IPS DF 6.9 (cell line): ENCODE measurements at regions not wholly inside any gene's neighbourhood (a gene's known extent, or its start where the extent isn't known, plus 50 kb on each side); places are given as distances from the start of the nearest gene placed in this dataset.

Experiments used
- DNase-seq: peaks from one replicate; pipeline ENCODE4 v3.0.0-alpha.2; 2013; ENCODE audit warnings: low read depth, low spot score
- H3K27ac ChIP-seq: one replicate; pipeline ENCODE4 v1.5.1; 2013; ENCODE audit warnings: low read length, control low read depth
- H3K27me3 ChIP-seq: 2 replicates; pipeline ENCODE4 v1.6.1; 2013; ENCODE audit warnings: mild to moderate bottlenecking, low read length; ENCODE audit not compliant: control insufficient read depth, insufficient read depth
- H3K36me3 ChIP-seq: 2 replicates; pipeline ENCODE4 v1.6.1; 2013; ENCODE audit warnings: low read length; ENCODE audit not compliant: control insufficient read depth, insufficient read depth
- H3K4me1 ChIP-seq: 2 replicates; pipeline ENCODE4 v1.6.1; 2013; ENCODE audit warnings: low read length; ENCODE audit not compliant: control insufficient read depth, insufficient read depth
- H3K4me3 ChIP-seq: 2 replicates; pipeline ENCODE4 v1.5.1; 2013; ENCODE audit warnings: mild to moderate bottlenecking, low read length
- H3K9me3 ChIP-seq: 2 replicates; pipeline ENCODE4 v1.6.1; 2013; ENCODE audit warnings: low read length, inconsistent platforms; ENCODE audit not compliant: control insufficient read depth, insufficient read depth
- WGBS: extraction: QIAGEN DNeasy Blood & Tissue Kit; methylation state at CpG from one replicate; pipeline ENCODE4 v1.1.7; 2013; ENCODE audit warnings: mixed read lengths, missing lambda C conversion rate; ENCODE audit not compliant: insufficient read length, insufficient coverage; 5-methylcytosine and 5-hydroxymethylcytosine counted together

DNA sequence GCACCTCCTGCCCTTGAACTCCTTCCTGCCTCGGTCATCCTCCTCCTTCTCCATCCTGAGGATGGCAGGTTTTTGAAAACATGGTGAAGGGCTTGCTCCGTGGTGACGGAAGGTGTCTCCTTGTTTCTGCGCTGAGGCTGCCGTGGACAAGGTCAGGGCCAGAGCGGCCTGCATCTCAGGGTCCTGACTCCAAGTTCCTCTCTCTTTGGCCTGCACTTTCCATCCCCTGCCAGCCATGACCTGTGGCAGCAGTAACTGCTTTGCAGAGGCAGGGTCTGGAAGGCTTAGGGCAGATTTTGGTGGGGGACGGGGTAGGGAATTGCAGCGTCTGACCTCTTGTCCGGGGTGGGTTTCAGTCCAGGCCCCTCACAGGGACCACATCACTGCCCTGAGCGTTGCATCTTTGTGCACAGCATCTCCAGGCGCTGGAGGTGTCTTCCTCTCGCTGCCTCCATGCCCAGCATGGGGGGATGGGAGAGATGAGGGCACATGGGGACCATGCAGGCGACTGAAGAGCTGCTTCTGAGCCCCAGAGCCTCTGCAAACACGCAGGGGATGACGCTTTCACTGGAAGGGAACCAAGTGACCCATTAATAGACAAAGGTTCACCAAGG is 216.8 kb downstream of the TEX29 start:
- Histone ChIP-seq H3K27me3 (peaks cover 9% of the 10 kb centered on the region; the same call in 1 of the 2 replicates), H3K4me1 (peaks cover 5% of the 10 kb centered on the region; the same call in 1 of the 2 replicates), H3K4me3 (no peak overlapping the region), H3K9me3 (no peaks in the 10 kb centered on the region), H3K36me3 (no peaks in the 10 kb centered on the region), H3K27ac (no peak overlapping the region)
- DNase-seq = no peak
- no CpG with 5 or more reads among the region's 15 CpGs for WGBS

GRCh38 chr13:111537843-111538499 is 217.5 kb downstream of the TEX29 start:
- no CpG with 5 or more reads among the region's 15 CpGs for WGBS
- no peaks in the 10 kb centered on the region for H3K9me3 ChIP-seq
- H3K27ac ChIP-seq = no peak overlapping the region
- H3K27me3 ChIP-seq = peaks cover 6% of the 10 kb centered on the region; the same call in 1 of the 2 replicates
- H3K36me3 ChIP-seq = no peaks in the 10 kb centered on the region
- no peak overlapping the region for H3K4me3 ChIP-seq
- DNase-seq = no peak
- H3K4me1 ChIP-seq = peaks cover 5% of the 10 kb centered on the region; the same call in 1 of the 2 replicates

DNA sequence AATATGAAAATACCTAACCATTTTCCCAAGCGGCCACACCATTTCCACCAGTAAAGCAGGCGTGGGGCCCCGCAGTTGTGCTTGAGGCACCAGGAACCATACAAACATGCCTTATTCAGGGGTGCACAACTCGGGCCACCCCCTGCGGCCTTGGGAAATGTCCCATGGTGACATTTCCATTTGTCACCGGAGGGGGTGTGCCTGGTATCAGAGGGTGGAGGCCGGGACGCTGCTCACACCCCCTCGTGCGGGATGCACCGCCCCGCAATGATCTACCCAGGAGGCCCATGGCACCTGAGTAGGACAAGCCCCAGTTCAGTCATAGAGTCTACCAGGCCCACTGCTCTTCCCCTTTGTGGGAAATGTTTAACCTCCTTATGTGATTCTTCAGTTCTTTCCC is 218.8 kb downstream of the TEX29 start:
- no peaks in the 10 kb centered on the region for H3K36me3 ChIP-seq
- H3K4me1 ChIP-seq = peaks cover 1% of the 10 kb centered on the region; the same call in 1 of the 2 replicates
- no peak for DNase-seq
- peaks cover 1% of the 10 kb centered on the region; the same call in 1 of the 2 replicates for H3K27me3 ChIP-seq
- H3K9me3 ChIP-seq = no peaks in the 10 kb centered on the region
- no peak overlapping the region for H3K27ac ChIP-seq
- H3K4me3 ChIP-seq = no peak overlapping the region
- WGBS = no CpG with 5 or more reads among the region's 12 CpGs

GRCh38 chr13:111539791-111540446 is 219.5 kb downstream of the TEX29 start:
- peaks cover 1% of the 10 kb centered on the region; the same call in 1 of the 2 replicates for H3K4me1 ChIP-seq
- H3K4me3 ChIP-seq = no peak overlapping the region
- no peaks in the 10 kb centered on the region for H3K9me3 ChIP-seq
- H3K36me3 ChIP-seq = no peaks in the 10 kb centered on the region
- H3K27me3 ChIP-seq = no peaks in the 10 kb centered on the region; the same call in 1 of the 2 replicates
- WGBS = no CpG with 5 or more reads among the region's 17 CpGs
- DNase-seq = no peak
- H3K27ac ChIP-seq = no peak overlapping the region

- no CpG with 5 or more reads among the region's 10 CpGs for WGBS
- no peak overlapping the region for H3K27ac ChIP-seq
- no peak for DNase-seq
- H3K9me3 ChIP-seq = no peaks in the 10 kb centered on the region
- peaks cover 1% of the 10 kb centered on the region; the same call in 1 of the 2 replicates for H3K4me1 ChIP-seq
- H3K36me3 ChIP-seq = no peaks in the 10 kb centered on the region
- no peak overlapping the region for H3K4me3 ChIP-seq
- H3K27me3 ChIP-seq = no peaks in the 10 kb centered on the region; the same call in 1 of the 2 replicates
Measured at GRCh38 chr13:111540486-111540885, 220.0 kb downstream of the TEX29 start.

DNA sequence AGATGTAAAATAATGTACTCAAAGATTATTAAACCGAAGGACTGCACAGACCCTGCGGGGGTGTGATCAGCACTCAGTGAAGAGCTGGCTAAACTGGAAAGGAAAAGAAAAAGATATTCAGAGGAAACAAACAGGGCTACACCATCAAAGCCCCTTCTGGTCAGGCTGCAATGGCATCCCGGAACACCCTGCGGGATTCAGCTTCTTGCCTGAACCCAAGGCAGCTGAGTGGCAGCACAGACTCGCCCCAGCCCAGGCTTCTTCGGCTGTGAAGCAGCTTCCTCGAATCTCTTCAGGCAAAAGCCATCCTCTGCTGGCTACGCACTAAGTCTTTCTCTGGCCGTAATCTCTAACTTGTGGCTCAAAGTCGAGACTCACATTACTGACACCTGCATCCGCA is 220.9 kb downstream of the TEX29 start:
- Histone ChIP-seq H3K36me3 (no peaks in the 10 kb centered on the region), H3K4me1 (peaks cover 1% of the 10 kb centered on the region; the same call in 1 of the 2 replicates), H3K27me3 (no peaks in the 10 kb centered on the region), H3K9me3 (no peaks in the 10 kb centered on the region), H3K4me3 (no peak overlapping the region), H3K27ac (no peak overlapping the region)
- no CpG with 5 or more reads among the region's 11 CpGs for WGBS
- DNase-seq = no peak

- Histone ChIP-seq H3K27me3 (no peaks in the 10 kb centered on the region), H3K27ac (no peak overlapping the region), H3K4me3 (no peak overlapping the region), H3K4me1 (no peaks in the 10 kb centered on the region; the same call in 1 of the 2 replicates), H3K9me3 (no peaks in the 10 kb centered on the region), H3K36me3 (no peaks in the 10 kb centered on the region)
- no CpG with 5 or more reads among the region's 15 CpGs for WGBS
- no peak for DNase-seq
Measured at GRCh38 chr13:111541752-111542529, 221.5 kb downstream of the TEX29 start.

DNA sequence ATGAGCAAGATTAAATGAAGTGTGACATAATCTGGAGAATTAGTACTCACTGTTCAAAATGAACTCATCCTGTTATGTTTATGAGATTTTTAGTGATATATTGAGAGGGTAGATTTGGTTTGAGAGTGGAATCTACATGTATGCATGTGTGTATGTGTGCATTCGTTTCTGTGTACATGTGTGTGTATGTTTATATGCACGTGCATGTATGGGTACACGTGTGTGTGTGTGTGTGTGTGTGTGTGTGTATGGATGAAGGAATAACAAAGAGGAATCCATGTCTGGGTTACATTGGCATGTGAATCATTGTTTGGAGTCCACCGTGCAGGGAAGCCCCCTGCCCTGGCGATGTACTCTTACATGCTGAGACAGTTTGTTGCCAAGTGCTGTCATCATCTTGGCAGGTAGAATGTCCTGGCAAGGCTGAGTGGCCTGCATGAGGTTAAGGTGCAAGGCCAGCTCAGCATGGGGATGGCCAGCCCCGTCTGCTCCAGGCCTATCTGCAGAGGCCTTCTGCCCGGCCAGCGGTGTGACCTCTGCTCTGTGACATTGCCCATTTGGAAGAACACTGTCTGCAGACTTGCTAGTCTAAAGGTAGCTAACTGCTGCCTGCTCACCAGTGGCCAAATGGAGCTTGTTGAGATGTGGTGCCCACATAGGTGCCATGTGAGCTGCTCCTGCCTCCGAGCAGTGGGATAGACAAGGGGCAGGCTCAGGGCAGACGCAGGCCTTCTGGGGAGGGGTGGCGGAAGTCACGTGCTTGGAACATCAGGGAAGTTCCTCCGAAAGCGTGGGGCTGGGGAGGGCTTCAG is 222.3 kb downstream of the TEX29 start:
- Histone ChIP-seq H3K36me3 (no peaks in the 10 kb centered on the region), H3K9me3 (no peaks in the 10 kb centered on the region), H3K27ac (no peak overlapping the region), H3K27me3 (no peaks in the 10 kb centered on the region), H3K4me1 (no peaks in the 10 kb centered on the region; the same call in 1 of the 2 replicates), H3K4me3 (no peak overlapping the region)
- no peak for DNase-seq
- WGBS = 100% methylated on average over 1 of the region's 14 CpGs

GRCh38 chr13:111546921-111547675 is 226.7 kb downstream of the TEX29 start:
- Histone ChIP-seq H3K36me3 (no peaks in the 10 kb centered on the region), H3K4me3 (no peak overlapping the region), H3K27ac (no peak overlapping the region), H3K9me3 (no peaks in the 10 kb centered on the region), H3K27me3 (no peaks in the 10 kb centered on the region), H3K4me1 (no peaks in the 10 kb centered on the region)
- WGBS = no CpG with 5 or more reads among the region's 19 CpGs
- no peak for DNase-seq
